HCT116 (cell line): ENCODE measurements at regions not wholly inside any gene's neighbourhood (a gene's known extent, or its start where the extent isn't known, plus 50 kb on each side); places are given as distances from the start of the nearest gene placed in this dataset.

Experiments
- POLR2AphosphoS5 ChIP-seq: IDR thresholded peaks from 2 replicates; pipeline ENCODE4 v1.6.1; 2011; ENCODE audit warnings: mild to moderate bottlenecking, low read depth, low read length, moderate library complexity
- TF ChIP-seq, protein P1 (sequence below), 3 experiments: fragments of 200-600 bp in 1 of 3; sonication (generic) in 1 of 3; IDR thresholded peaks in 2 of 3; conservative IDR thresholded peaks in 1 of 3; 2 replicates each; pipeline ENCODE4 v1.5.1; 2012 to 2017; ENCODE audit warnings: low read depth in 2 of 3, low read length in 2 of 3, antibody characterized with exemption in 1 of 3, borderline replicate concordance in 1 of 3, control low read depth in 1 of 3, mild to moderate bottlenecking in 1 of 3, mixed read lengths in 1 of 3, mixed run types in 1 of 3, moderate library complexity in 1 of 3; ENCODE audit not compliant: insufficient read depth in 1 of 3
- TF ChIP-seq, protein P2 (sequence below): IDR thresholded peaks from 2 replicates; pipeline ENCODE4 v1.6.1; 2011; ENCODE audit warnings: mild to moderate bottlenecking, low read length, moderate library complexity; ENCODE audit not compliant: insufficient replicate concordance; ENCODE audit errors: extremely low read depth

DNA sequence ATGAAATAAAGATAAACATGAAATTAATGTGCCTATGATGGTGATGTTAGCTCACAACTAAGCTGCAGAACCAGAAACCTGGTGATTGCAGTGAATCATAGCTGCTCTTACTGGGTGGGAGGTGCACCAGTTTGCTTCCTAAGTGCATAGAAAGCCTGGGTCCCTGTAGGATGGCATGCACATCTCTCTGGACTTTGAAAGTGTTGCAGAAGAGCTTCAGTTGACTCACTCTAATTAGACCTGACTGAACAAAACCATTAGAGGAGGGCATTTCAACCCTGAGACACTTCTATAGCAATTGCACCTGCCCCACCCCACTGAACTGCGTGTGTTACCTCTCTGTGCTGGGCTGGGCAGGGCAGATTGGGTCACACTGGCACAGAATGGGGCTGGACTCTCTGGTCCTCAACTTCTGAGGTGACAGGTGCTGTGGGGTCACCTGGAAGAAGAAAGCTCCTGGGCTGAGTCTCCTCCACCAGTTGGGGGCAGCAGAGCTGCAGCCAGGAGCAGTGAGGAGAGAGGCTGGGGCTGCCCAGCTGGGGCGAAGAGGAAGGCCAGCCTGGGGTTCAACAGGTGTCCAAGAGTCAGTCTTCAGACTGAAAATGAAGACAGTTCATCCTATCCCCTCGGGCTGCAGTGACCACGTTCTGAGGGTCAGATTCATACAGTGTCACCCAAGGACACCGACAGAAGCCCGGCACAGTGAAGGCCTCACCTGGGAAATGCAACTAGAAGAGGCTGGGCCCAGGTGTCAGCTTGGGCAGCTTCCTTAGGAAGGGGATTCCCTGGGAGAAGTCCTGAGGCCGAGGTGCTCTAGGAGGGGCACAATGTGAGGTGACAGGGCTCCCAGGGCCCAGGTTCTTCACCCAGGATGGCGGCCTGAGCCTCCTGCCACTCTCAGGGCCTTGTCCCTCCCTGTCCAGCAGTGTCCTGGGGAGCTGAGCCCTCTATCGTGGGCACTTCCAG lies 58.1 kb downstream of the GGTLC2 start:
- TF ChIP-seq, protein P1, sequence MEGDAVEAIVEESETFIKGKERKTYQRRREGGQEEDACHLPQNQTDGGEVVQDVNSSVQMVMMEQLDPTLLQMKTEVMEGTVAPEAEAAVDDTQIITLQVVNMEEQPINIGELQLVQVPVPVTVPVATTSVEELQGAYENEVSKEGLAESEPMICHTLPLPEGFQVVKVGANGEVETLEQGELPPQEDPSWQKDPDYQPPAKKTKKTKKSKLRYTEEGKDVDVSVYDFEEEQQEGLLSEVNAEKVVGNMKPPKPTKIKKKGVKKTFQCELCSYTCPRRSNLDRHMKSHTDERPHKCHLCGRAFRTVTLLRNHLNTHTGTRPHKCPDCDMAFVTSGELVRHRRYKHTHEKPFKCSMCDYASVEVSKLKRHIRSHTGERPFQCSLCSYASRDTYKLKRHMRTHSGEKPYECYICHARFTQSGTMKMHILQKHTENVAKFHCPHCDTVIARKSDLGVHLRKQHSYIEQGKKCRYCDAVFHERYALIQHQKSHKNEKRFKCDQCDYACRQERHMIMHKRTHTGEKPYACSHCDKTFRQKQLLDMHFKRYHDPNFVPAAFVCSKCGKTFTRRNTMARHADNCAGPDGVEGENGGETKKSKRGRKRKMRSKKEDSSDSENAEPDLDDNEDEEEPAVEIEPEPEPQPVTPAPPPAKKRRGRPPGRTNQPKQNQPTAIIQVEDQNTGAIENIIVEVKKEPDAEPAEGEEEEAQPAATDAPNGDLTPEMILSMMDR (IDR thresholded peaks at IDR 0.05 in 2 of 3, conservative IDR thresholded peaks at IDR 0.05 in 1 of 3; ENCODE audit: borderline replicate concordance in 1 of 3, insufficient read depth in 1 of 3, low read depth in 2 of 3, low read length in 2 of 3), result peak; percentile 11 to 66 (median 49); a peak in 4 of 6 replicates
- no peak for TF ChIP-seq POLR2AphosphoS5
- TF ChIP-seq, protein P2, sequence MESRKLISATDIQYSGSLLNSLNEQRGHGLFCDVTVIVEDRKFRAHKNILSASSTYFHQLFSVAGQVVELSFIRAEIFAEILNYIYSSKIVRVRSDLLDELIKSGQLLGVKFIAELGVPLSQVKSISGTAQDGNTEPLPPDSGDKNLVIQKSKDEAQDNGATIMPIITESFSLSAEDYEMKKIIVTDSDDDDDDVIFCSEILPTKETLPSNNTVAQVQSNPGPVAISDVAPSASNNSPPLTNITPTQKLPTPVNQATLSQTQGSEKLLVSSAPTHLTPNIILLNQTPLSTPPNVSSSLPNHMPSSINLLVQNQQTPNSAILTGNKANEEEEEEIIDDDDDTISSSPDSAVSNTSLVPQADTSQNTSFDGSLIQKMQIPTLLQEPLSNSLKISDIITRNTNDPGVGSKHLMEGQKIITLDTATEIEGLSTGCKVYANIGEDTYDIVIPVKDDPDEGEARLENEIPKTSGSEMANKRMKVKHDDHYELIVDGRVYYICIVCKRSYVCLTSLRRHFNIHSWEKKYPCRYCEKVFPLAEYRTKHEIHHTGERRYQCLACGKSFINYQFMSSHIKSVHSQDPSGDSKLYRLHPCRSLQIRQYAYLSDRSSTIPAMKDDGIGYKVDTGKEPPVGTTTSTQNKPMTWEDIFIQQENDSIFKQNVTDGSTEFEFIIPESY, result no peak
